HEK293T (cell line): ENCODE measurements at regions not wholly inside any gene's neighbourhood (a gene's known extent, or its start where the extent isn't known, plus 50 kb on each side); places are given as distances from the start of the nearest gene placed in this dataset.

Experiments used
- CTCF ChIA-PET: fragments of 350-600 bp; formaldehyde crosslinking; extraction: SDS; loops from one replicate; lab custom pipeline; 2021; ENCODE audit warnings: antibody characterized with exemption, inconsistent platforms; lab: Yijun Ruan, JAX
- POLR2A ChIA-PET: fragments of 350-600 bp; formaldehyde crosslinking; extraction: SDS; loops from one replicate; lab custom pipeline; 2020; ENCODE audit warnings: antibody characterized with exemption, inconsistent platforms; lab: Yijun Ruan, JAX
- DNase-seq: peaks from one replicate; pipeline ENCODE4 v3.0.0; 2012; ENCODE audit warnings: mixed read lengths; ENCODE audit errors: extremely low spot score
- ARNT ChIP-seq: fragments of 450-650 bp; IDR thresholded peaks from 2 replicates; pipeline ENCODE4 v1.6.1; 2017; ENCODE audit warnings: mild to moderate bottlenecking
- BHLHE40 ChIP-seq: fragments of 450-650 bp; IDR thresholded peaks from 2 replicates; pipeline ENCODE4 v1.6.1; 2016; ENCODE audit warnings: mild to moderate bottlenecking, moderate library complexity, borderline replicate concordance
- CTBP1 ChIP-seq: fragments of 450-650 bp; IDR thresholded peaks from 2 replicates; pipeline ENCODE4 v1.6.1; 2016; ENCODE audit warnings: borderline replicate concordance
- ELF4 ChIP-seq: fragments of 450-650 bp; IDR thresholded peaks from 2 replicates; pipeline ENCODE4 v1.6.1; 2017; ENCODE audit warnings: antibody characterized with exemption
- FOXA1 ChIP-seq: fragments of 450-650 bp; IDR thresholded peaks from 2 replicates; pipeline ENCODE4 v1.6.1; 2016; ENCODE audit warnings: mild to moderate bottlenecking
- FOXK2 ChIP-seq: fragments of 450-650 bp; IDR thresholded peaks from 2 replicates; pipeline ENCODE4 v1.6.1; 2016; ENCODE audit warnings: mild to moderate bottlenecking
- FOXM1 ChIP-seq: fragments of 450-650 bp; IDR thresholded peaks from 2 replicates; pipeline ENCODE4 v1.6.1; 2017; ENCODE audit warnings: mild to moderate bottlenecking, borderline replicate concordance
- HDGF ChIP-seq: fragments of 450-650 bp; IDR thresholded peaks from 2 replicates; pipeline ENCODE4 v1.6.1; 2017; ENCODE audit warnings: antibody characterized with exemption, borderline replicate concordance
- L3MBTL2 ChIP-seq: fragments of 450-650 bp; conservative IDR thresholded peaks from 2 replicates; pipeline ENCODE4 v1.6.1; 2016; ENCODE audit warnings: mild to moderate bottlenecking
- LEF1 ChIP-seq: fragments of 450-650 bp; IDR thresholded peaks from 2 replicates; pipeline ENCODE4 v1.6.1; 2017; ENCODE audit warnings: mild to moderate bottlenecking, borderline replicate concordance
- NFRKB ChIP-seq: fragments of 450-650 bp; IDR thresholded peaks from 2 replicates; pipeline ENCODE4 v1.6.1; 2016; ENCODE audit warnings: mild to moderate bottlenecking, moderate library complexity
- PKNOX1 ChIP-seq: fragments of 450-650 bp; IDR thresholded peaks from 2 replicates; pipeline ENCODE4 v1.6.1; 2016
- SP1 ChIP-seq: fragments of 450-650 bp; IDR thresholded peaks from 2 replicates; pipeline ENCODE4 v1.6.1; 2017
- SUZ12 ChIP-seq: fragments of 450-650 bp; IDR thresholded peaks from 2 replicates; pipeline ENCODE4 v1.6.1; 2016; ENCODE audit warnings: mild to moderate bottlenecking
- TARDBP ChIP-seq: fragments of 450-650 bp; IDR thresholded peaks from 2 replicates; pipeline ENCODE4 v1.6.1; 2016
- ZNF384 ChIP-seq: fragments of 450-650 bp; IDR thresholded peaks from 2 replicates; pipeline ENCODE4 v1.6.1; 2016

GRCh38 chr3:53998980-53999379 is 107.3 kb upstream of the SELENOK start:
- CTCF ChIA-PET, result no interaction called here
- TF ChIP-seq CTBP1, result no peak
- no peak for TF ChIP-seq LEF1
- TF ChIP-seq ELF4, result no peak
- no peak for TF ChIP-seq FOXK2
- TF ChIP-seq SP1, result no peak
- no peak for TF ChIP-seq FOXM1
- TF ChIP-seq NFRKB, result no peak
- TF ChIP-seq L3MBTL2, result no peak
- no peak for TF ChIP-seq SUZ12
- TF ChIP-seq TARDBP, result no peak
- TF ChIP-seq ZNF384, result no peak
- TF ChIP-seq ARNT, result no peak
- TF ChIP-seq PKNOX1, result no peak
- no peak for TF ChIP-seq FOXA1
- POLR2A ChIA-PET, result no interaction called here
- no peak for DNase-seq

GRCh38 chr3:53997476-53997875 is 105.8 kb upstream of the SELENOK start:
- ChIA-PET POLR2A (no interaction called here), CTCF (no interaction called here)
- no peak for DNase-seq
- TF ChIP-seq BHLHE40 (no peak), ELF4 (no peak), SUZ12 (no peak), SP1 (no peak), CTBP1 (no peak), ZNF384 (no peak), TARDBP (no peak), L3MBTL2 (no peak), HDGF (no peak), NFRKB (no peak), ARNT (no peak), FOXM1 (no peak), FOXA1 (no peak), PKNOX1 (no peak), FOXK2 (no peak), LEF1 (no peak)

- CTCF ChIA-PET, result no interaction called here
- TF ChIP-seq FOXK2 (no peak), L3MBTL2 (no peak), FOXA1 (no peak)
- DNase-seq, result no peak
- POLR2A ChIA-PET, result no interaction called here
Observed at GRCh38 chr3:53996141-53996874, 104.6 kb upstream of the SELENOK start.

GRCh38 chr3:53994986-53995603 is 103.4 kb upstream of the SELENOK start:
- ChIA-PET POLR2A (no interaction called here), CTCF (no interaction called here)
- TF ChIP-seq NFRKB, result no peak
- TF ChIP-seq LEF1, result no peak
- no peak for TF ChIP-seq CTBP1
- TF ChIP-seq PKNOX1, result no peak
- no peak for TF ChIP-seq FOXA1
- TF ChIP-seq SUZ12, result no peak
- DNase-seq, result no peak

- TF ChIP-seq FOXM1, result no peak
- TF ChIP-seq CTBP1, result no peak
- no peak for TF ChIP-seq LEF1
- no peak for TF ChIP-seq L3MBTL2
- TF ChIP-seq TARDBP, result no peak
- TF ChIP-seq PKNOX1, result no peak
- no peak for TF ChIP-seq BHLHE40
- no peak for TF ChIP-seq ARNT
- TF ChIP-seq ZNF384, result no peak
- TF ChIP-seq FOXK2, result no peak
- no peak for TF ChIP-seq ELF4
- TF ChIP-seq NFRKB, result no peak
- TF ChIP-seq HDGF, result no peak
- TF ChIP-seq SUZ12, result no peak
- TF ChIP-seq FOXA1, result no peak
- TF ChIP-seq SP1, result no peak
- DNase-seq, result no peak
- ChIA-PET POLR2A (no interaction called here), CTCF (no interaction called here)
Observed at GRCh38 chr3:53991240-53991639, 99.6 kb upstream of the SELENOK start.

- ChIA-PET POLR2A (no interaction called here), CTCF (no interaction called here)
- no peak for DNase-seq
- no peak for TF ChIP-seq FOXM1
- no peak for TF ChIP-seq NFRKB
- TF ChIP-seq ARNT, result no peak
- no peak for TF ChIP-seq ELF4
- TF ChIP-seq L3MBTL2, result no peak
- no peak for TF ChIP-seq SUZ12
- TF ChIP-seq LEF1, result no peak
- no peak for TF ChIP-seq SP1
- no peak for TF ChIP-seq BHLHE40
- TF ChIP-seq TARDBP, result no peak
- no peak for TF ChIP-seq CTBP1
- no peak for TF ChIP-seq FOXA1
Observed at GRCh38 chr3:53989946-53990345, 98.3 kb upstream of the SELENOK start.
